GM18519 (cell line): ENCODE measurements at regions not wholly inside any gene's neighbourhood (a gene's known extent, or its start where the extent isn't known, plus 50 kb on each side); places are given as distances from the start of the nearest gene placed in this dataset.
"Not testable (repeated sequence)": the region's sequence is repeated elsewhere in the genome, so short reads cannot be mapped to it uniquely, and the experiment has no call there.

Experiments
- ATAC-seq: cut with Tn5 transposase; IDR thresholded peaks from one replicate; pipeline ENCODE4 v1.9.1; 2021; ENCODE audit warnings: mild to moderate bottlenecking, moderate library complexity; ENCODE audit not compliant: unreplicated experiment, low FRiP score

- ATAC-seq = not testable (repeated sequence)
These were observed 79.4 kb upstream of the DRD5 start for GRCh38 chr4:9702019-9702418.

GRCh38 chr4:9702696-9703095 is 78.7 kb upstream of the DRD5 start:
- not testable (repeated sequence) for ATAC-seq

GRCh38 chr4:9703391-9703790 is 78.0 kb upstream of the DRD5 start:
- peak; percentile 68 for ATAC-seq

- not testable (repeated sequence) for ATAC-seq
These were observed 77.3 kb upstream of the DRD5 start for GRCh38 chr4:9704126-9704525.

- no peak for ATAC-seq
These were observed 76.7 kb upstream of the DRD5 start for GRCh38 chr4:9704551-9705332.

- not testable (repeated sequence) for ATAC-seq
These were observed 74.2 kb upstream of the DRD5 start for GRCh38 chr4:9707281-9707680.

GRCh38 chr4:9707936-9708335 is 73.5 kb upstream of the DRD5 start:
- ATAC-seq = not testable (repeated sequence)

- ATAC-seq = no peak
These were observed 71.7 kb upstream of the DRD5 start for GRCh38 chr4:9709724-9710123.

GRCh38 chr4:9715271-9715670 is 66.2 kb upstream of the DRD5 start:
- not testable (repeated sequence) for ATAC-seq

GRCh38 chr4:9716093-9716492 is 65.3 kb upstream of the DRD5 start:
- no peak for ATAC-seq

- ATAC-seq = not testable (repeated sequence)
These were observed 63.0 kb upstream of the DRD5 start for GRCh38 chr4:9718246-9718939.

GRCh38 chr4:9722131-9722530 is 59.3 kb upstream of the DRD5 start:
- ATAC-seq = not testable (repeated sequence)
